HepG2 (cell line): ENCODE measurements at regions not wholly inside any gene's neighbourhood (a gene's known extent, or its start where the extent isn't known, plus 50 kb on each side); places are given as distances from the start of the nearest gene placed in this dataset.

Experiments
- EP300 ChIP-seq, 3 experiments: sonication (generic) in 1 of 3; formaldehyde crosslinking in 1 of 3; IDR thresholded peaks; 2 replicates each; pipeline versions ENCODE4 v1.5.1 to v1.6.1; 2011 to 2020; ENCODE audit warnings: low read depth in 2 of 3, low read length in 2 of 3, borderline replicate concordance in 1 of 3, improper control_type of control experiment in 1 of 3, mild to moderate bottlenecking in 1 of 3, missing genetic modification reagents in 1 of 3, moderate library complexity in 1 of 3
- REST ChIP-seq, 2 experiments: IDR thresholded peaks; 2 replicates each; pipeline ENCODE4 v1.6.1; 2011 to 2012; ENCODE audit warnings: low read length in 2 of 2, borderline replicate concordance in 1 of 2, low read depth in 1 of 2, mild to moderate bottlenecking in 1 of 2, moderate library complexity in 1 of 2
- TARDBP ChIP-seq: sonication (generic); formaldehyde crosslinking; IDR thresholded peaks from 2 replicates; pipeline ENCODE4 v1.8.0; 2022; ENCODE audit warnings: mild to moderate bottlenecking, missing genetic modification reagents
- ZBTB33 ChIP-seq: sonication (generic); formaldehyde crosslinking; IDR thresholded peaks from 2 replicates; pipeline ENCODE4 v1.4.0; 2020; ENCODE audit warnings: missing genetic modification reagents
- ZNF629 ChIP-seq: sonication (generic); formaldehyde crosslinking; conservative IDR thresholded peaks from 2 replicates; pipeline ENCODE4 v1.5.0; 2020; ENCODE audit warnings: missing genetic modification reagents
- ZSCAN22 ChIP-seq: sonication (generic); formaldehyde crosslinking; IDR thresholded peaks from 2 replicates; pipeline ENCODE4 v1.4.0; 2020; ENCODE audit warnings: mild to moderate bottlenecking, missing genetic modification reagents
- ZZZ3 ChIP-seq: sonication (generic); formaldehyde crosslinking; IDR thresholded peaks from 2 replicates; pipeline ENCODE4 v1.4.0; 2020; ENCODE audit warnings: missing genetic modification reagents, mild to moderate bottlenecking, borderline replicate concordance
- TF ChIP-seq, protein P1 (sequence below): sonication (generic); formaldehyde crosslinking; IDR thresholded peaks from 2 replicates; pipeline ENCODE4 v1.8.0; 2022; ENCODE audit warnings: mild to moderate bottlenecking, missing genetic modification reagents, borderline replicate concordance

GRCh38 chr3:148223266-148223665, 474.4 kb upstream of the AGTR1 start:
- no peak for TF ChIP-seq TARDBP
- TF ChIP-seq EP300 (IDR thresholded peaks at IDR 0.05; ENCODE audit: low read depth in 2 of 2, low read length in 2 of 2): no peak
- no peak for TF ChIP-seq EP300 (CRISPR knock-in tag; IDR thresholded peaks at IDR 0.05; ENCODE audit: borderline replicate concordance)
- no peak for TF ChIP-seq ZZZ3
- no peak for TF ChIP-seq ZSCAN22 (CRISPR knock-in tag)
- TF ChIP-seq ZBTB33 (CRISPR knock-in tag): no peak
- TF ChIP-seq, protein P1, sequence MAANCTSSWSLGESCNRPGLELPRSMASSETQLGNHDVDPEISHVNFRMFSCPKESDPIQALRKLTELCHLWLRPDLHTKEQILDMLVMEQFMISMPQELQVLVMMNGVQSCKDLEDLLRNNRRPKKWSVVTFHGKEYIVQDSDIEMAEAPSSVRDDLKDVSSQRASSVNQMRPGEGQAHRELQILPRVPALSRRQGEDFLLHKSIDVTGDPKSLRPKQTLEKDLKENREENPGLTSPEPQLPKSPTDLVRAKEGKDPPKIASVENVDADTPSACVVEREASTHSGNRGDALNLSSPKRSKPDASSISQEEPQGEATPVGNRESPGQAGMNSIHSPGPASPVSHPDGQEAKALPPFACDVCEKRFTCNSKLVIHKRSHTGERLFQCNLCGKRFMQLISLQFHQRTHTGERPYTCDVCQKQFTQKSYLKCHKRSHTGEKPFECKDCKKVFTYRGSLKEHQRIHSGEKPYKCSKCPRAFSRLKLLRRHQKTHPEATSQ (CRISPR knock-in tag): no peak
- no peak for TF ChIP-seq ZNF629 (CRISPR knock-in tag)
- TF ChIP-seq REST (IDR thresholded peaks at IDR 0.05; ENCODE audit: borderline replicate concordance in 1 of 2, low read depth in 1 of 2, low read length in 2 of 2): no peak
